ENCODE measurements at regions not wholly inside any gene's neighbourhood (a gene's known extent, or its start where the extent isn't known, plus 50 kb on each side); places are given as distances from the start of the nearest gene placed in this dataset.
A peak's percentile ranks its signal among the peaks of the same experiment; 100 is the strongest.

DNA sequence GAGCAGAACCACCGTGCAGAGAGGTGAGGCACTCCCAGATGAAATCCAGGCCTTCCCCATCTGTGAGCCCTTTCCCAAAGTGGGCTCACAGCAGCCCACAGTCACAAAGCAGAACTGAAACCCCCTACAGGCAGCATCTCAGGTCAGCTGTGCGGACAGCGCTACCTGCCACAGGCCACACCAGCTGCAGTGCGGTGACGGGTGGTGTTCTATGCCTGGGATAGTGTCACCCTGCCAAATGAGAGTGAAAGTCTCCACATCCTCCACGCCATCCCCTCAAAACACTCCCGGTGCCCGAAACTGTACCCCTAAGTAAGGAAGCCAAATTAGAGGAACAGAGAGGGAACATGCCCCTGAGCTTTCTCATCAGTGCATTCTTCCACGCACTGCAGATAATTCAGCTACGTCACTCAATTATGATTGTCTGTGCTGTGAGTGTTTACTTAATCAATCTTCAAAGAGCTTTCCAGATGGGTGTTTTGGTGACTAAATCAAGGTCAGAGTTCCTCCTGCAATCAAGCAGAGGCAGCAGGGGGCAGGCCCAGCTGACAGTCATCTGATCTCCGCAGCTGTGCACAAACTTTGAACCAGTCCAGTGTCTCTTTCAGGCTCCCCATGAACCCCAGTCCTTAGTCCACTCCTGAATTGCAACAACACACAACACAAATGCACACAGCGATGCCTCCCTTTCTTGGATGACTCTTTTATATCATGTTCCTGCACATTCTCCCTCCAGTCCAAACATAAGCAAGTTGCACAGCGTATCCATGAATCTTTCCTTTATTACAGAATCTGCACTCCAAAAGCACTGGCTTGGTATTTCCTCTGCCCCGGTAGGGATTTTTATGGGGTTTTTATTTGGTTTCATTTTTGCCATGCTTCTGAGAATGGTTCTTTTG, 150.0 kb downstream of the TOMM20 start:
- FAIRE-seq (peak; percentile 79), DNase-seq (ENCODE audit: low spot score) (peak; percentile 96), ATAC-seq (peak; percentile 12)
- H3K4me2 ChIP-seq (ENCODE audit: low read depth, low read length), result peak overlapping the region; percentile 49
- no peaks in the 10 kb centered on the region for H4K20me1 ChIP-seq (ENCODE audit: insufficient read depth, low read length)
- peak overlapping the region; percentile 70 for H3K9ac ChIP-seq (ENCODE audit: insufficient read depth, low read depth, low read length)
- POLR2A ChIA-PET, result interaction anchor here (0.9 to 12.9 kb wide), 21 partner anchors 8 to 378 kb away, joined by 3 to 657 read pairs (median 11); partner anchors contain the start of gene IRF2BP2
- H3K4me3 ChIP-seq (replicated peaks in 1 of 3; ENCODE audit: insufficient read depth in 1 of 3, low read depth in 2 of 3, low read length in 3 of 3), result no peak overlapping the region
- no TSS peak for BruUV-seq (replicated peaks)
- H3K27ac ChIP-seq (ENCODE audit: extremely low read length, insufficient read depth, low read length), result peak overlapping the region; percentile 100
- no peak overlapping the region for H2AFZ ChIP-seq (ENCODE audit: low read length)
- H3K27me3 ChIP-seq (ENCODE audit: control insufficient read depth in 1 of 2, insufficient read depth in 2 of 2, low read length in 2 of 2), result no peaks in the 10 kb centered on the region; a peak in 1 of 5 replicates
- peaks cover 10% of the 10 kb centered on the region for H3K79me2 ChIP-seq (ENCODE audit: insufficient read depth, low read length)
- H3K9me3 ChIP-seq (ENCODE audit: low read length), result no peaks in the 10 kb centered on the region
- no peaks in the 10 kb centered on the region for H3K36me3 ChIP-seq (replicated peaks in 1 of 2; ENCODE audit: control insufficient read depth in 1 of 2, insufficient read depth in 2 of 2, low read length in 2 of 2)
- 39% methylated on average over 13 of the region's 14 CpGs for WGBS (ENCODE audit: low lambda C conversion rate)
- CTCF ChIA-PET (ENCODE audit: low intra/inter-chr PET ratio, low total read pairs), result interaction anchor here (1.5 kb wide), 1 partner anchor 105 kb away, joined by 3 read pairs; no protein-coding TSS in a partner anchor
- in situ Hi-C loops (cut with HindIII; ENCODE audit: extremely low pct_ligation_motif_present, low pct_unique_long_range_greater_than_20kb), result loop anchor here (5.0 to 10.0 kb wide), 3 partner anchors 104 to 484 kb away; no protein-coding TSS in a partner anchor
- H3K4me1 ChIP-seq (ENCODE audit: insufficient read depth, low read length), result peaks cover 99% of the 10 kb centered on the region
- intact Hi-C loops (cut with micrococcal nuclease; ENCODE audit: unreplicated experiment), result loop anchor here (1.0 to 5.0 kb wide), 3 partner anchors 9 to 481 kb away; no protein-coding TSS in a partner anchor
- TF ChIP-seq ZNF234 (CRISPR knock-in tag; conservative IDR thresholded peaks at IDR 0.05), result no peak
- TF ChIP-seq HNF4A (CRISPR knock-in tag; IDR thresholded peaks at IDR 0.05), result peak; percentile 100
- TF ChIP-seq, protein P1, sequence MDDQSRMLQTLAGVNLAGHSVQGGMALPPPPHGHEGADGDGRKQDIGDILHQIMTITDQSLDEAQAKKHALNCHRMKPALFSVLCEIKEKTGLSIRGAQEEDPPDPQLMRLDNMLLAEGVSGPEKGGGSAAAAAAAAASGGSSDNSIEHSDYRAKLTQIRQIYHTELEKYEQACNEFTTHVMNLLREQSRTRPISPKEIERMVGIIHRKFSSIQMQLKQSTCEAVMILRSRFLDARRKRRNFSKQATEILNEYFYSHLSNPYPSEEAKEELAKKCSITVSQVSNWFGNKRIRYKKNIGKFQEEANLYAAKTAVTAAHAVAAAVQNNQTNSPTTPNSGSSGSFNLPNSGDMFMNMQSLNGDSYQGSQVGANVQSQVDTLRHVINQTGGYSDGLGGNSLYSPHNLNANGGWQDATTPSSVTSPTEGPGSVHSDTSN (CRISPR knock-in tag; IDR thresholded peaks at IDR 0.05; ENCODE audit: borderline replicate concordance), result no peak
- TF ChIP-seq, protein P2, sequence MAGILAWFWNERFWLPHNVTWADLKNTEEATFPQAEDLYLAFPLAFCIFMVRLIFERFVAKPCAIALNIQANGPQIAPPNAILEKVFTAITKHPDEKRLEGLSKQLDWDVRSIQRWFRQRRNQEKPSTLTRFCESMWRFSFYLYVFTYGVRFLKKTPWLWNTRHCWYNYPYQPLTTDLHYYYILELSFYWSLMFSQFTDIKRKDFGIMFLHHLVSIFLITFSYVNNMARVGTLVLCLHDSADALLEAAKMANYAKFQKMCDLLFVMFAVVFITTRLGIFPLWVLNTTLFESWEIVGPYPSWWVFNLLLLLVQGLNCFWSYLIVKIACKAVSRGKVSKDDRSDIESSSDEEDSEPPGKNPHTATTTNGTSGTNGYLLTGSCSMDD (CRISPR knock-in tag; IDR thresholded peaks at IDR 0.05), result no peak
- no peak for TF ChIP-seq CAMTA2 (CRISPR knock-in tag; IDR thresholded peaks at IDR 0.05; ENCODE audit: borderline replicate concordance)
- no peak for TF ChIP-seq ZHX2 (IDR thresholded peaks at IDR 0.05; ENCODE audit: low read depth)
- no peak for TF ChIP-seq ZHX2 (CRISPR knock-in tag; IDR thresholded peaks at IDR 0.05; ENCODE audit: borderline replicate concordance)
- TF ChIP-seq ZNF569 (CRISPR knock-in tag; IDR thresholded peaks at IDR 0.05; ENCODE audit: borderline replicate concordance), result no peak
- TF ChIP-seq ZNF572 (CRISPR knock-in tag; IDR thresholded peaks at IDR 0.05), result no peak
- no peak for TF ChIP-seq ZBTB8A (CRISPR knock-in tag; IDR thresholded peaks at IDR 0.05; ENCODE audit: borderline replicate concordance, low read depth)
- TF ChIP-seq MEF2D (CRISPR knock-in tag; IDR thresholded peaks at IDR 0.05), result peak; percentile 88
- TF ChIP-seq ETS1 (CRISPR knock-in tag; IDR thresholded peaks at IDR 0.05), result no peak
